ENCODE measurements at regions not wholly inside any gene's neighbourhood (a gene's known extent, or its start where the extent isn't known, plus 50 kb on each side); places are given as distances from the start of the nearest gene placed in this dataset.

DNA sequence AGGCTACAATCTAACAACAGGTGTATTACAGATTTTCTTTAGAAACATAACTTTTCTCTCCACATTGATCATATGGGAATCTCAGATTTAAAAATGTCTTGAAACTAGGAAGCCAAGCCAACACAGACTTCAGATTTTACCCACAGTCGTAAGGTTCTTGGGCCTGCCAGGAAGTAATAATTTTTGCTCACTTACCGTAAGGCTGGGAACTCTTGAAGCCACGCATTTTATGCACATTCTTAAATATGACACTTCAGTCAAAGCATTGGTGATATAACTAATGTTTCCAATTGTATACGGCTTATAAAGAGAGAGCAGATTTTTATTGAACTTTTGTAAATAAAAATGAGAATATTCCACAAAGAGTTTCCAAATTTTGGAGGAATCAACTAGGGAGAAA, 328.9 kb upstream of the TRPC7 start:
- DNase-seq (ENCODE audit: low read depth in 2 of 2), result no peak

DNA sequence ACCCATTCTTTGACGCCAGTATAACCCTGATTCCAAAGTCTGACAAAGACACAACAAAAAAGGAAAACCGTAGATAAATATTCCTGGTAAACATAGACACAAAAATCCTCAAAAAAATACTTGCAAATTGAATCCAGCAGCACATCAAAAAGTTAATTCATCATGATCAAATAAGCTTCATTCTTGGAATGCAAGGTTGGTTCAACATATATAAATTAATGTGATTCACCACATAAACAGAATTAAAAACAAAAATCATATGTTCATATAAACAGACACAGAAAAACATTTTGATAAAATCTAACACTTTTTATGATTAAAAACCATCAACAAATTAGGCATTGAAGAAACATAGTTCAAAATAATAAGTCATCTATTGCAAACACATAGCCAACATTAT, 324.2 kb upstream of the TRPC7 start:
- DNase-seq (ENCODE audit: low read depth in 2 of 2), result no peak

DNA sequence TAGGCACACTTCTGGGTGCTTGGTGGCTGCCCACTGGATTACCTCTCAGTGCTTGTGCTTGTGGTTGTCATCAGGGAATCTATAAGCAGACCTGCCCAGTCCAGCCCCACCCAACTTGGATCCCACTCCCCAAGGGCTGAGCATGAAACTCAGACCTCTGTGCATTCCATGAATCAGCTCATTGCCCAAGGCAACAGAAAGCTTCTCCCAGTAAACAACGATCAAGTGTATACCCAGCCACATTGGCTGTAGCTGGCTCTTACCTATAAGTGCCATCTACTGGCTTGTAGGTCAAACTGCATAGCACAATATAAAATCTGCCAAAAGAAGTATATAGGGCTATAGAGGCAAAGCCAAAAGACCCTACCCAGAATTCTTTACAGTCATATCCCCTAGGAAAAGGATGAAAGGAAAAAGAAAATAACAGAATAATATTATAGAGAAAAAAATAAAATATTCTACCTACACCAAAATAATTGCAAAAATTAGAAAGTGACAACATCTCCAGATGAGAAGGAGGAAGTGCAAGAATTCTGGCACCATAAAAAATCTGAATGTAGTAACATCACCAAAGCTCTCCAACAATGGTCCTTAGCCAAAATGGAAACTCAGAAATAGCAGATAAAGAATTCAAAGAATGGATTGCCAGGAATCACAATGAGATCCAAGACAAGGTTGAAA, 321.0 kb upstream of the TRPC7 start:
- peak; percentile 34 to 49 for DNase-seq (ENCODE audit: low read depth in 2 of 2)

DNA sequence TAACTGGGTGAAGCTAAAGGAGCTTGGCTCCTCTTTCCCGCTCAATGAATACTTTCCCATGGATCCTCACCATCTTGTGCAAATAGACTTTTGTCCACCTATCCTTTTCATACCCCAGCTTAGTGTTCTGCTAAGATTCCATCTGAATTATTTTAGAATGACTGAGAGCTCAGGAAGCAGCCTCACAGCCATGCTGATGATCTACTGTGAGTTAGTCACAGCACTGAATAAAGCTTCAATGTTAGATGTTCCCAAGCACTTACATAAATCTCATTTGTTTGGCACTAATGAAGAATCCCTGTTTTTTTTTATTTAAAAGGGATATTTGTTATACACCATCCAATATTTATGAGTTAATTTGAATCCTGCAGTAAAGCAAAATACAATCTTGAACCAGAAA, 317.6 kb upstream of the TRPC7 start:
- DNase-seq (ENCODE audit: low read depth in 2 of 2), result no peak

DNA sequence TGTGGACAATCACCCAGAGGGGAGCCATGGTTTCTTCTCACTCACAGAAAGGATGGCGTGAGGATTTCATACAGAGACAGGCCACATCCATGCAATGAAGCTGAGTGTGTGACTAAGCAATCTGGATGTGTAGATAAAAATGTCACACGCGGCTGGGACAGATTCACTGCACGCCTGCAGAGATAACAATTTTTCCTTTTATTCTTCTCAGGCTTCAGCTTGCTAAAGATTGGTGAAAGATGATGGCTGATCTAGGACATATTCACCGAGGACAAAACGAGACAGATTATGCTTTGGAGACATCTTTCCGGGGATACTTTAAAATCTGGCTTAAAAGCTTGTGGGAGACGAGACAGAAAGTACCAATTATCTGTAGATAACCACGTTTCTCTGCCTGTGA, 313.9 kb upstream of the TRPC7 start:
- DNase-seq (ENCODE audit: low read depth in 2 of 2), result no peak

DNA sequence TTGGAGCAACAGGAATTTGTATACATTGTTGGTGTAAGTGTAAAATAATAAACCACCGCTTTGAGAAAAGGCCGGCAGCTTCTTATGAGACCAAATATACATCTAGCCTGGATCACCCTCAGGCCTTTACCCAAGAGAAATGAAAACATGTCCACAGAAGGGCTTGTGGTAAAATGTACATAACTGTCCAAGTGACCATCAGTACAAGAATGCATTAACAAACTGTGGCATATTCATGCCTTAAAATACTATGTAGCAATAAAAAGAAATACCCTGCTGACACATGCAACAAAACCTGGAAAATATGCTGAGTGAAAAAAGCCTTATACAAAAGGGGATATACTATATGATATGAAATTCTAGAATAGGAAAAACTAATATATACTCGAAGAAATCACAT, 311.9 kb upstream of the TRPC7 start:
- DNase-seq (ENCODE audit: low read depth in 2 of 2), result no peak

DNA sequence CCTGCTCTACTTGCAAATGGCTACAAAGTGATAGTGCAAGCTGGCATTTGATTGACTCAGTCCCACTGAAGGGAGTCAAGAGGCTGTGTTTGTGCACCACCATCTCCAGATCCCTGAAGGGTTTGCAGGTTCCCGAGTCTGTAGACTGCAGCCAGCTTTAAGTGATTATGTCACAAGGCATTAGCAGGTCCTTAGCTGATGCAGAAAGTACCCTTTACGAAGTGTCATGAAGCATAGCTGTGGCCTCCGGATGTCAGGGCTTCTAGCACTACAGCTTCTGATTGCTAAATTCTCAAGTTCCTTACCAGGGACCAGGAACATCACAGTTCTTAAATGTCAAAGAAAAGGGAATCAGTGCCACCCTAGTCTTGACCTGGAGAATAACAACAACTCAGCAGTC, 311.3 kb upstream of the TRPC7 start:
- no peak for DNase-seq (ENCODE audit: low read depth in 2 of 2)

DNA sequence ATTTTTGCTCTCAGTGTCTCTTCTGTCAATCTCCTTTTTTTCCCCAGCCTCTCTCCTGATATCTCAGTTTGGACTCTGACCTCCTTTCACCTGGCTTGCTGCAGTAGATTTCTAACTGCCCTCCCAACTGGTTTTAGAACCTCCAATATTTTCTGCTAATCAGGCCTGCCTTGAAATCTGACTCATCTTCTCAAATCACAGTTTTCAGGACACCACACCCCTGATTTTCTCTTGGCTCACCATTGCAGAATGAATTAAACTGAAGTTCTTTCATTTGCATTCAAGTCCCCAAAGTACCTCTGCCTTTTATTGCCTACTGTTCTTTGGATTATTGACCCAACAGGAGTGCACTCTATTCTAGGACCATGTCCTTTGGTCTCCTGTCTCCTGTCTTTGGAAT, 310.4 kb upstream of the TRPC7 start:
- DNase-seq (ENCODE audit: low read depth in 2 of 2), result no peak

DNA sequence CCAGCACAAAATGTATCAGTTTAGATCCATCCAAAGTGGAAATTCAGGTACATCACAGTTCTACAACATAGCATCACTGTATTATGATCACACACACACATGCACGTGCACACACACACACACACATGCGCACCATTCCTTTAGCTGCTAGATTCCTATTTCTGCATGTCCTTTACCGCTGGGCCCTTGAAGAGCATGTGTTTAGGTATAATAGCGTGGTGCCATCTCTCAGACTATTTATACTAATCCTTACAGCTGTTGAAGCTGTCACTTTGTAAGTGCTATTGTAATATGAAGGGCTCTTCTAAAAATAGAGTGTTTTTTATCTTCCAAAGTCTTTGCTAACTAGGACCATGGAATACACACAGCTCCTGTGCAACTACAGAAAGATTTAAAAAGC, 308.8 kb upstream of the TRPC7 start:
- no peak for DNase-seq (ENCODE audit: low read depth in 2 of 2)

DNA sequence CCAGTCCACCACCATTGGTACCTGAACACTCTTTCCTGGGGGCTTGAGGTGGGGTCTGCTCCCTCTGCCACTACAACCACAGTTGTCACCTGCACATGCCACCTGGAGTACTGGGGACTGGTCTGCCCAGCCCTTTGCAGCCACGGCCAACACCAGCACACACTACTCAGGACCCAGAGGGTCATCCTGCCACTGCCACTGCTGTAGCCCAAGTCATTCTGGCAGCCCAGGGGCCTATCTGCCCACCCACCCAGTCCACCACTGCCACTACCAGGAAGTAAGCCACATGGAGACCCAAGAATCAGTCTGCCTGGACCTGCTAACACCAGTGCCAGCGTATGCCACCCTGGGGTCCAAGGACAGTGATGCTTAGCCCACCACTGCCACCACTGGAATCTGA, 302.4 kb upstream of the TRPC7 start:
- DNase-seq (ENCODE audit: low read depth in 2 of 2), result no peak

DNA sequence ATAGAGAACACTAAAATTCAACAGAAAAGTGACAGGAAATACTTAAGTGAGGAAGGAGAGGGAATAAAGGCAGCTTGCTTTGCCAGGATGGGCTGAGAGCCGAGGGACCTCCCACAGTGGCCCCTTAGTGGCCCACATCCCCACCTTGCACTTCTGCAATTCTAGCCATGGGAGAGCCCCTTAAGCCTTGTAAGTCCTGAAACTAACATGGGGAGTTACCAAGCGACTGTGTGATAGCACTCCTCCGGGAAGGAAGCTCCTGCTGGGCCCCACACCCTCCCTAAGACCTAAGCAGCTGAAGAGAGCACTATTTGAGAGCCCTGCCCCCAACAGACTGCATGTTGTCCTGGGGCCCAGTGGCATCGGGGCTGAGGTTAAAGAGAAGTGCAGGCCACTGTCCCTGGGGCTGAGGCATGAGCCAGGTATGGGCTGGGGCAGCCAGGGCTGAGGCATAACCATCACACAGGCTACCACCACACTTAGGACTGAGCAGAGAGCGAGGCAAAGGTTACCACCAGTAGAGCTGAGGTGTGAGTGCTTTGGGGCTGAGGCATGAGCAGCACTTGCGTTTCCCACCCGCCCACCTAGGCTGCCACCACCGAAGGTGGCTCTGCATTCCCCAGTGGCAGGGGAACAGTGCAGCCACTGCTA, 301.8 kb upstream of the TRPC7 start:
- DNase-seq (ENCODE audit: low read depth in 2 of 2), result no peak

DNA sequence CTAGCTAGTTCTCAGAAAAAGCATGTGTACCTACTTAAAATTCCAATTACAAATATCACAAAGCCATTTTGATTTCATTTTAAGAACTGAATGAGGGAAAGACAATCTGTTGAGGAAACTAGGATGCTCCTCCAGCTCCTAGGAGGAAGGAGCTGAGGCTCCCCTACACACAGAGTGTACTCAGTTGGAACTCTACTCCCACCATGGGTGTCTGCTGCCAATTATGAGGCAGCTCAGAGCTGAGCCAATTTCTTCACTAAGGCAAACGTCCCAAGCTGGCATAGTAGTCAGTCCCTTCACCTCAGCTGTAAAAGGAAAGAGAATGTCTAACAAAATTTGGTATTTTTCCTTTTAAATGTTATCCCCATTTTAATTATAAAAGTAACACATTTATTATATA, 300.0 kb upstream of the TRPC7 start:
- no peak for DNase-seq (ENCODE audit: low read depth in 2 of 2)

DNA sequence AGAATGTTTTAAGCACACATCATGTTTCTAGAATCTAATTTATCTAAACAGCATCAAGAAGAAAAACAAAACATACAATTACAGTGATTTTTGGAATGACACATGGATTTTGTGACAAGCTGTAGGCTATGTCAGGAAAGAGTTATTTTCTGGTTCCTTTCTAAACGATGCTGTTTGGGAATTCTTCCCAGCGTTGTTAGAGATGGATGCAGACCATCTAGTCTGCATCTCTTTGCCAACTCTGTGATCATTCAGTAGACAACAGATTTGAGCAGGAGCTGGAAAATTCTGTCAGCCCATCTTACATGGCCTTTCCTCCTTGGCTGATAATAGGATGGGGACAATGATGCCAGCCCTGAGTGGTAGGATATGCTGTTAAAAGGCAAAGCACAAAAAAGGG, 295.7 kb upstream of the TRPC7 start:
- no peak for DNase-seq (ENCODE audit: low read depth in 2 of 2)

DNA sequence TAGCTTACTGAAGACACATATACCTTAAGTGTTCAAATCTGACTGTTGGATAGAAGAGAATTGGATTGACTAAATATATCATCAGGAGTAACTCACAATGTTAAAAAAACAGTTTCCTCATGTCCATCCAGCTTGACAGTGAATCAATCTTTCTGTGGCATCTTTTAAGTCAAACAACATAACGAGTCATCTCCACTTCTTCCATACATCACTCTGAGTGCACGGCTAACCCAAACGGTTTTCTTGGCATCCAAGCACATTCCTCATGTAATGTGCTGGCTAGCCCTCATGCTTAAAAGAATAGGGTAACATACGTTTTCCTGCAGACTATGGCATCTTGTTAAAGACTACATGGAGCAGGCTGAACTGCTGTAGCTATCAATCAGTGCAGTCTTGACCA, 291.5 kb upstream of the TRPC7 start:
- DNase-seq (ENCODE audit: low read depth in 2 of 2), result no peak

DNA sequence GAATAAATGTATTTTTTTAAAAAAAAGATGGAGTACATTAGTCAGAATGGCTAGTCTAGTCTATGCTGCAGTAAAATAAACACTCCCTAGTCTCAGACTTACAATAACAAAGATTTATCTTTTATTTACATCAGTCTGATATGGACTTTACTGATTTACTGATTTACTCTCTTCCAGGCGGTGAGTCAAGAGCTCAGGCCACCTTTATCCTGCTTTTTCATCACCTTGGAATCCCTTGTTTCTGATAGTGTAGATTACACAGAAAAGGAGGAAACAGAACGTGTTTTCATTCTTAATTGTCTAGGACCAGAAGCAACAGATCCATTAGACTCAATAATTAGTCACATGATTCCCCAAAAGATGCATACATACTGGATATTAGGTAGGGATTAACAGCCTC, 290.1 kb upstream of the TRPC7 start:
- no peak for DNase-seq (ENCODE audit: low read depth in 2 of 2)

DNA sequence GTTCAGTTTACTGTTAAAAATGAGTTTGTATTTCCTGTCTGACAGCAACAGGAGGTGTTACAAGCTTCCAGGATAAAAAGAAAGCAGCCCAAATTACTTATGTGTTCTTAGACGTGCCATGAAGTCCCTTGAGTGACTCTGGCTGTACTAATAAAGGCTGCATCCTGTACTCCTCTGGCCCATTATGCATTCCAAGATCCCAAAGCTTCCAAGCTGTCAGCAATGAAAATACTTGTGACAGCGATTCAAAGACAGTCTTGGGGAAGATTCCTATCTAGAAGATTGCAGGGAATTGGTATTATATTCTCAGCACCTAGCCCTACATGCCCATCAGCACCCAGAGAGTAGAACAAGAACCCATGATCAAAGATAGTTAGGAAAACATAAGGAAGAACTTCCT, 281.6 kb upstream of the TRPC7 start:
- no peak for DNase-seq (ENCODE audit: low read depth in 2 of 2)

DNA sequence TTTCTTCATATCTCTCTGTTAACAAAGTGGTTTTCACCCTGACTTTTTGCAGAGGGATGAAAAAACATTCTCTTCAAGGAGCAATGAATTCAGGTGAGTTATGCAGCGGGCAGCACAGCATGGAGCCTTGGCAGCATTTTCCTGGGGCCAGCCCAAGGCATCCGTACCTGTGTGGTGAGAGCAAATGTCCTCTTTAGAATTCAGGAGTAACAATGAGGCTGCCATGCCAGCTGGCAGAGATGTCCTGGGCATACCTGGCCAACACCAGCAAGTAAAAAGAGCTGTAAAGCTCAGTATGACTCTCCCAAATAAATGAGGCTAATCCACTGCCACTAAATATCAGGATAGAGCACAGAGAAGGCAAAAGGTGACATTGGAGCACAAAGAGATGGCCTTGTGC, 277.6 kb upstream of the TRPC7 start:
- DNase-seq (ENCODE audit: low read depth in 2 of 2), result no peak

DNA sequence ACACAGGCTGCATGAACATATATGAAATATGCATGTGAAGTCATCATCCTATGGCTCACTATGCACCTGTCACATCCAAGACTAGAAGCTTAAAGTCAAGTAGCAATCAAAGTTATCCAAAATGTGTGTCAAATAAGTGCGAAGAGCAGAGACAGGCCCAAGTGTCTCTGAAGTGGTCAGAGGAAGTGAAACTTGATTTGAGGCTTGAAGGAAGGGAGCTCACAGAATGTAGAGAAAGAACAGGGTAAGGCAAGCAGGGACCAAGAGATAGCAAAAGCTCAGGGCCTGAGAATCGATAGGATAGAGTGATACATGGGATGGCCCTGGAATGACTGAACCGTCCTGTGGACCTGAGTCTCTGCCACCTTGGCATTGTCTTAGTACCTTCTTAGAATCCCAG, 274.3 kb upstream of the TRPC7 start:
- no peak for DNase-seq (ENCODE audit: low read depth in 2 of 2)

DNA sequence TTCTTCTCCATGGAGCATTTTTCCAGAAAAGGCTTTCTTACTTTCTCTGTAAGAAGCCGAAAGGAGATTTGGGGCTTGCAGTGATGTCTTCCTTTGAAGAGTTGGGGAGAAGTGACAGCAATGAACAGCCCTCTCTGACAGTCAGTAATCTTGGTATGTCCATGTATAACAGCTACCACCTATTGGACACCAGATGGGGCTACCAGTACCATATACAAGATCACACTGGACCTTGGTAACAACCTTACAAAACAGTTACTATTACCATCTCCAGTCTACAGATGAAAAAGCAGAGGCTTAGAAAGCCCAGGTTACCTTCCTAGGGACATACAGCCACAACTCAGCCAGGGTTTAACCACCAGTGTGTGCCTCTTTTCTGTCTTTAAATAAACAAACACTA, 272.7 kb upstream of the TRPC7 start:
- no peak for DNase-seq (ENCODE audit: low read depth in 2 of 2)

DNA sequence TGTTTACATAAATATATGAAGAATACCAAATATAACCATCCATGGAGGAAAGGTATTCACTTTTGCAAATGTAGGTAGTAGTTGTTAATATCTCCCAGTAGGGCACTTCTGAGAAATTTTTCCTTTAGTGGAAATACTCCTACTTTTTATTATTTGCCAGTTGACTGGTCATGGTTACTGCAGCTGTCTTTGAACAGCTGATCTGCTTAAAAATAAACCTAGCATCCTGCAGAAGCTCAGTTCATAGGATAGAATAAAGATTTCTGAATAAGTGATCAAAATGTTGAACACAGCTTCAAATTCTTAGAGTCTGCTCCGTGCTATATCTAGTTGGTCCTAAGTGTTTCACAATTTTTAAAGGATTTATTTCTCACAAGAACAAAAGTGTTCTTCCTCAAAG, 270.7 kb upstream of the TRPC7 start:
- DNase-seq (ENCODE audit: low read depth in 2 of 2), result no peak

DNA sequence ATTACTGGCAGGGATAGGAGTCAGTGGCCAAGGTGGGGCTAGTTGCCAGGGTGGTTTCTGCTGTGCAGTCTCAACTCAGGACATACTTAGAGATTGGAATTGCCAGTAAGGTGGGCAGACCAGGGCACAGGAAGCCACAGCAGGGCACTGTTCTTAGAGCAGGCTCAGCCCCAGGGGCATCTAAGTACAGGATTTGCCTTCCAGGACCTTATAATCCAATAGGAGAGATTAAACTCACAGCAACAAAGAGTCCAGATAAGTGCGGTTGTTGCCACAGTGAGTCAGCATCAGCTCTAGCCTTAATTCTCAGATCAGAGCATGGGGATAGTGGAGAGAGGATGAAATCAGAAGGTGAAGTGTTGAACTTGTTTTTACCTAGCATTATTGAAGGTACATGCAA, 265.8 kb upstream of the TRPC7 start:
- DNase-seq (ENCODE audit: low read depth in 2 of 2), result no peak

DNA sequence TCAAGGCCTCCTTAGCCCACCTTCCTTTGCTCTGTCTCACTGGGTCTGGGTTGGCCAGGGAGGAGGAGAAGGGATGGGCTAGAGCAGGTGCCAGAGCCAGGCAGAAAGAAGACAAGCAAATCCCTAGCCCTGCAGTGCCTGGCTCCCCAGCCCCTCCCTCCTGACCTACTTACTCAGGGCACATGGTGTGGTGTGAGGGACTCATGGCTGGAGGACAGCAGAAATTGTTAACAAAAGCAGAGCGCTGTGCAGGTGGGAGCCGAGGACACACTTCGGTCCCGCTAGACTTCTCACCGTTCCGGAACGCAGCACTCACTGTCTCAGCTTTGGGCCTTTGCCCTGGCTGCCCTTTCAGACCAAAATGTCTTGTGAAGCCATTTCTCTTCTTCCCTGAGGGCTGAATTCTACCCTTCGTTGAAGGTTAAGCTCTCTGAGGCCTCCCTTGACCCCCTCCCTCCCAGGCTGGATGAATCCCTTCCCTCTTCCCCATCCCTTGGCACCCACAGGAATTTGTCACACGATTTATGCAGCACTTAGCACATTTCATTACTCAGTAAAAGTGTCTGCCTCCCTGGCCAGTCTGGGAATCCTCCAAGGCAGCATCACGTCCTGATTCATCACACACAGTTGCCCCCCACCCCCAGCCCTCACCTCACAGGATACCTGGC, 263.9 kb upstream of the TRPC7 start:
- DNase-seq (ENCODE audit: low read depth in 2 of 2), result no peak

DNA sequence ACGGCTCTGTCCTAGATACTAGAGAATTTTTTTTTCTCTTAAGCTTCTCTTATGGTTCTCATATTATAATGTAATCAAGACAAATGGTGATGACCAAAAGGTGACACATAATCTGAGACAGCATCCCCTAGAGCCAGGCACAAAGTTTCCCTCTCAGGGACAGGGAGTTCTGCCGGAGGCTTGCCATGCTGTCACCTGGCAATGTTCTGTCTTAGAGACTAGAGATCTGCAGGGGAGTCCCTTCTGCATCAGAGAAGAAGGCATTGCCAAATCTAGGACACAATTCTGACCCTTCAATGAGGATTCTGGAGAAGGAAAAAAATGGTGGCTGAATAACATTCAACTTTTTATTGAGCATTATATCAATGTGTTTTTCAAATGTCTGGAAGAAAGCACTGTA, 261.2 kb upstream of the TRPC7 start:
- no peak for DNase-seq (ENCODE audit: low read depth in 2 of 2)
